HEK293T (cell line): ENCODE measurements at regions not wholly inside any gene's neighbourhood (a gene's known extent, or its start where the extent isn't known, plus 50 kb on each side); places are given as distances from the start of the nearest gene placed in this dataset.

Experiments
- BHLHE40 ChIP-seq: fragments of 450-650 bp; IDR thresholded peaks from 2 replicates; pipeline ENCODE4 v1.6.1; 2016; ENCODE audit warnings: mild to moderate bottlenecking, moderate library complexity, borderline replicate concordance
- ELF4 ChIP-seq: fragments of 450-650 bp; IDR thresholded peaks from 2 replicates; pipeline ENCODE4 v1.6.1; 2017; ENCODE audit warnings: antibody characterized with exemption
- FOXK2 ChIP-seq: fragments of 450-650 bp; IDR thresholded peaks from 2 replicates; pipeline ENCODE4 v1.6.1; 2016; ENCODE audit warnings: mild to moderate bottlenecking
- FOXM1 ChIP-seq: fragments of 450-650 bp; IDR thresholded peaks from 2 replicates; pipeline ENCODE4 v1.6.1; 2017; ENCODE audit warnings: mild to moderate bottlenecking, borderline replicate concordance
- HDGF ChIP-seq: fragments of 450-650 bp; IDR thresholded peaks from 2 replicates; pipeline ENCODE4 v1.6.1; 2017; ENCODE audit warnings: antibody characterized with exemption, borderline replicate concordance
- LEF1 ChIP-seq: fragments of 450-650 bp; IDR thresholded peaks from 2 replicates; pipeline ENCODE4 v1.6.1; 2017; ENCODE audit warnings: mild to moderate bottlenecking, borderline replicate concordance
- SP1 ChIP-seq: fragments of 450-650 bp; IDR thresholded peaks from 2 replicates; pipeline ENCODE4 v1.6.1; 2017
- SUZ12 ChIP-seq: fragments of 450-650 bp; IDR thresholded peaks from 2 replicates; pipeline ENCODE4 v1.6.1; 2016; ENCODE audit warnings: mild to moderate bottlenecking
- ZNF384 ChIP-seq: fragments of 450-650 bp; IDR thresholded peaks from 2 replicates; pipeline ENCODE4 v1.6.1; 2016
- TF ChIP-seq, protein P1 (sequence below): fragments of 450-650 bp; IDR thresholded peaks from 2 replicates; pipeline ENCODE4 v1.6.1; 2016

DNA sequence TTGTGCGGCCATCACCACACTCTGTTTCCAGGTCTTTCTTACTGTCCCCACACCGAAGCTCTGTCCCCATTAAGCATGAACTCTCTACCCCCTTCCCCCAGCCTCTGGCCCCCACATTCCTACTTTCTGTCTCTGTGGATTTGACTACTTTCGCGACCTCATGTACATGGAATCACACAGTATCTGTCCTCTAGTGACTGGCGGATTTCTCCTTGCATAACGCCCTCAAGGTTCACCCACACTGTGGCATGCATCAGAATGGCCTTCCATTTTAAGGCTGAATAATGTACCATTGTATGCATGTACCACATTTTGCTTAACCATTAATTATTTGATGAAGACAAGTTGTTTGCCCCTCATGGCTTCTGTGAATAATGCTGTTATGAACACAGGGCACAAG is 467.6 kb upstream of the HS6ST1 start:
- TF ChIP-seq FOXM1 (no peak), SP1 (no peak), ELF4 (no peak), LEF1 (no peak), FOXK2 (no peak), SUZ12 (no peak), ZNF384 (no peak), HDGF (no peak), BHLHE40 (no peak)
- TF ChIP-seq, protein P1, sequence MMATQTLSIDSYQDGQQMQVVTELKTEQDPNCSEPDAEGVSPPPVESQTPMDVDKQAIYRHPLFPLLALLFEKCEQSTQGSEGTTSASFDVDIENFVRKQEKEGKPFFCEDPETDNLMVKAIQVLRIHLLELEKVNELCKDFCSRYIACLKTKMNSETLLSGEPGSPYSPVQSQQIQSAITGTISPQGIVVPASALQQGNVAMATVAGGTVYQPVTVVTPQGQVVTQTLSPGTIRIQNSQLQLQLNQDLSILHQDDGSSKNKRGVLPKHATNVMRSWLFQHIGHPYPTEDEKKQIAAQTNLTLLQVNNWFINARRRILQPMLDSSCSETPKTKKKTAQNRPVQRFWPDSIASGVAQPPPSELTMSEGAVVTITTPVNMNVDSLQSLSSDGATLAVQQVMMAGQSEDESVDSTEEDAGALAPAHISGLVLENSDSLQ: no peak
